Body of pancreas (tissue), 4 donors: ENCODE measurements at regions not wholly inside any gene's neighbourhood (a gene's known extent, or its start where the extent isn't known, plus 50 kb on each side); places are given as distances from the start of the nearest gene placed in this dataset.

Source experiments
- CTCF ChIP-seq, 7 experiments: fragments of 450-650 bp in 4 of 7; fragments of 200-600 bp in 3 of 7; sonication (generic) in 3 of 7; IDR thresholded peaks; one replicate each; pipeline ENCODE4 v1.5.1; 2016 to 2019; ENCODE audit warnings: antibody characterized with exemption in 7 of 7
- POLR2A ChIP-seq, 3 donors: fragments of 450-650 bp; IDR thresholded peaks; one replicate each; pipeline ENCODE4 v1.6.1; 2016; ENCODE audit warnings: antibody characterized with exemption in 3 of 3, mild to moderate bottlenecking in 2 of 3

- TF ChIP-seq CTCF (IDR thresholded peaks at IDR 0.05) (no peak), POLR2A (IDR thresholded peaks at IDR 0.05) (no peak)
These were observed 106.7 kb downstream of the SPATA19 start for GRCh38 chr11:133738624-133739023.
